MCF 10A (cell line): ENCODE measurements at regions not wholly inside any gene's neighbourhood (a gene's known extent, or its start where the extent isn't known, plus 50 kb on each side); places are given as distances from the start of the nearest gene placed in this dataset.
"Not testable (repeated sequence)": the region's sequence is repeated elsewhere in the genome, so short reads cannot be mapped to it uniquely, and the experiment has no call there.

Experiments
- BruUV-seq: library from RNA; stranded (reverse); fragments of 400-500 nt; replicated peaks from 2 replicates; lab custom pipeline; 2021; lab: Mats Ljungman, UMichigan
- CTCF ChIA-PET: fragments of 300-600 bp; sonication (Branson Sonifier 250); formaldehyde crosslinking; extraction: SDS; loops from one replicate; lab custom pipeline; 2021; ENCODE audit warnings: antibody characterized with exemption, inconsistent platforms; lab: Yijun Ruan, JAX
- POLR2A ChIA-PET: fragments of 300-600, 350-650 bp; sonication (Branson Sonifier 250); formaldehyde crosslinking; extraction: SDS; loops from one replicate; lab custom pipeline; 2020; ENCODE audit warnings: antibody characterized with exemption, inconsistent platforms; lab: Yijun Ruan, JAX
- DNase-seq: peaks from one replicate; pipeline ENCODE4 v3.0.0-alpha.2; 2018; ENCODE audit not compliant: unreplicated experiment
- H3K27ac Mint-ChIP-seq: one replicate; pipeline ENCODE4 v1.8.0; 2022; ENCODE audit warnings: mild to moderate bottlenecking, low read depth, mixed read lengths; ENCODE audit not compliant: unreplicated experiment
- H3K27me3 Mint-ChIP-seq: one replicate; pipeline ENCODE4 v1.8.0; 2022; ENCODE audit warnings: mixed read lengths; ENCODE audit not compliant: insufficient read depth, unreplicated experiment
- H3K36me3 Mint-ChIP-seq: one replicate; pipeline ENCODE4 v1.8.0; 2022; ENCODE audit warnings: mild to moderate bottlenecking, moderate library complexity, mixed read lengths; ENCODE audit not compliant: insufficient read depth, unreplicated experiment
- H3K4me1 Mint-ChIP-seq: one replicate; pipeline ENCODE4 v1.8.0; 2022; ENCODE audit warnings: mixed read lengths; ENCODE audit not compliant: insufficient read depth, unreplicated experiment
- H3K4me3 Mint-ChIP-seq: one replicate; pipeline ENCODE4 v1.8.0; 2022; ENCODE audit warnings: mild to moderate bottlenecking, moderate library complexity, mixed read lengths; ENCODE audit not compliant: unreplicated experiment
- H3K9me3 Mint-ChIP-seq: one replicate; pipeline ENCODE4 v1.8.0; 2022; ENCODE audit warnings: mixed read lengths; ENCODE audit not compliant: unreplicated experiment
- CTCF ChIP-seq: fragments of 200-600 bp; IDR thresholded peaks from one replicate; pipeline ENCODE4 v1.8.0; 2022; ENCODE audit warnings: antibody characterized with exemption, mild to moderate bottlenecking; ENCODE audit not compliant: unreplicated experiment
- intact Hi-C: fragments of 100-400 bp; cut with micrococcal nuclease; formaldehyde crosslinking; loops from 2 replicates; pipeline ENCODE4 v1.14.1; 2022

GRCh38 chr6:142647449-142648035 lies 297.4 kb downstream of the HIVEP2 start:
- H3K36me3 Mint-ChIP-seq, result no peaks in the 10 kb centered on the region
- peaks cover under 1% of the 10 kb centered on the region for H3K4me1 Mint-ChIP-seq
- TF ChIP-seq CTCF, result no peak
- CTCF ChIA-PET, result interaction anchor here (1.5 kb wide), 1 partner anchor 81 kb away, joined by 5 read pairs; no protein-coding TSS in a partner anchor
- no peaks in the 10 kb centered on the region for H3K9me3 Mint-ChIP-seq
- H3K4me3 Mint-ChIP-seq, result no peak overlapping the region
- DNase-seq, result no peak
- POLR2A ChIA-PET, result no interaction called here
- no TSS peak for BruUV-seq
- intact Hi-C loops, result no loop called here
- no peak overlapping the region for H3K27ac Mint-ChIP-seq
- peaks cover 36% of the 10 kb centered on the region for H3K27me3 Mint-ChIP-seq

GRCh38 chr6:142648036-142648451 lies 296.9 kb downstream of the HIVEP2 start:
- H3K4me3 Mint-ChIP-seq, result no peak overlapping the region
- peaks cover 36% of the 10 kb centered on the region for H3K27me3 Mint-ChIP-seq
- BruUV-seq, result no TSS peak
- ChIA-PET CTCF (interaction anchor here (0.5 to 1.5 kb wide), 2 partner anchors 80 to 82 kb away, joined by 3 to 5 read pairs; no protein-coding TSS in a partner anchor), POLR2A (no interaction called here)
- no peaks in the 10 kb centered on the region for H3K9me3 Mint-ChIP-seq
- intact Hi-C loops, result no loop called here
- no peaks in the 10 kb centered on the region for H3K4me1 Mint-ChIP-seq
- TF ChIP-seq CTCF, result no peak
- H3K36me3 Mint-ChIP-seq, result no peaks in the 10 kb centered on the region
- DNase-seq, result no peak
- no peak overlapping the region for H3K27ac Mint-ChIP-seq

- Mint-ChIP-seq H3K4me3 (no peak overlapping the region), H3K27ac (no peak overlapping the region), H3K36me3 (no peaks in the 10 kb centered on the region), H3K9me3 (no peaks in the 10 kb centered on the region), H3K27me3 (peaks cover 36% of the 10 kb centered on the region), H3K4me1 (no peaks in the 10 kb centered on the region)
- intact Hi-C loops, result no loop called here
- no TSS peak for BruUV-seq
- ChIA-PET POLR2A (interaction anchor here (0.7 kb wide), 2 partner anchors 13 to 78 kb away, joined by 3 to 4 read pairs; no protein-coding TSS in a partner anchor), CTCF (interaction anchor here (0.5 to 1.5 kb wide), 2 partner anchors 81 to 82 kb away, joined by 3 to 5 read pairs; no protein-coding TSS in a partner anchor)
- TF ChIP-seq CTCF, result no peak
- DNase-seq, result no peak
These were observed 296.4 kb downstream of the HIVEP2 start for GRCh38 chr6:142648526-142648925.

GRCh38 chr6:142649438-142650234 lies 295.3 kb downstream of the HIVEP2 start:
- POLR2A ChIA-PET, H3K4me3 Mint-ChIP-seq: not testable (repeated sequence)

More at GRCh38 chr6:142649438-142650234, 295.3 kb downstream of the HIVEP2 start:
- H3K9me3 Mint-ChIP-seq, DNase-seq, BruUV-seq, H3K36me3 Mint-ChIP-seq, H3K27ac Mint-ChIP-seq, H3K4me1 Mint-ChIP-seq, intact Hi-C loops: not testable (repeated sequence)
- CTCF ChIA-PET, result interaction anchor here (1.5 kb wide), 1 partner anchor 83 kb away, joined by 5 read pairs; no protein-coding TSS in a partner anchor
- H3K27me3 Mint-ChIP-seq, result peaks cover 36% of the 10 kb centered on the region
